HEK293 (cell line): ENCODE measurements at regions not wholly inside any gene's neighbourhood (a gene's known extent, or its start where the extent isn't known, plus 50 kb on each side); places are given as distances from the start of the nearest gene placed in this dataset.
A peak's percentile ranks its signal among the peaks of the same experiment; 100 is the strongest.

Experiments
- CTCF ChIA-PET: fragments of 350-600 bp; formaldehyde crosslinking; extraction: SDS; loops from one replicate; lab custom pipeline; 2021; ENCODE audit warnings: antibody characterized with exemption; lab: Yijun Ruan, JAX
- POLR2A ChIA-PET: fragments of 300-600 bp; formaldehyde crosslinking; extraction: SDS; loops from one replicate; lab custom pipeline; 2020; ENCODE audit warnings: antibody characterized with exemption, inconsistent platforms; lab: Yijun Ruan, JAX
- H3K27ac ChIP-seq: fragments of 200-500 bp; sonication (Bioruptor generic); 2 replicates; pipeline ENCODE4 v1.5.1; 2014; ENCODE audit warnings: low read depth, low read length, control low read depth, inconsistent platforms; ENCODE audit errors: extremely low read depth
- H3K36me3 ChIP-seq, 2 experiments: fragments of 200-500 bp in 1 of 2; sonication (Bioruptor generic) in 1 of 2; 1 replicate in 1 of 2; 2 replicates in 1 of 2; pipeline ENCODE4 v1.5.1; 2014 to 2017; ENCODE audit warnings: inconsistent platforms in 2 of 2, low read length in 2 of 2; ENCODE audit not compliant: control insufficient read depth in 2 of 2, insufficient read depth in 1 of 2
- H3K4me1 ChIP-seq: fragments of 200-500 bp; sonication (Bioruptor generic); 2 replicates; pipeline ENCODE4 v1.5.1; 2014; ENCODE audit warnings: mild to moderate bottlenecking, low read length, inconsistent platforms; ENCODE audit not compliant: control insufficient read depth, insufficient read depth
- H3K4me3 ChIP-seq: 2 replicates; pipeline ENCODE4 v1.5.1; 2011; ENCODE audit warnings: low read depth, mild to moderate bottlenecking, control low read depth, low read length, moderate library complexity
- H3K9me3 ChIP-seq: fragments of 200-500 bp; sonication (Bioruptor generic); 2 replicates; pipeline ENCODE4 v1.5.1; 2014; ENCODE audit warnings: low read depth, low read length, inconsistent platforms; ENCODE audit not compliant: control insufficient read depth, insufficient read depth
- HIC1 ChIP-seq: fragments of 450-650 bp; formaldehyde crosslinking; IDR thresholded peaks from 2 replicates; pipeline ENCODE4 v1.5.1; 2016; ENCODE audit warnings: missing biosample characterization, missing genetic modification characterization
- KLF10 ChIP-seq: fragments of 450-650 bp; IDR thresholded peaks from 2 replicates; pipeline ENCODE4 v1.5.1; 2018; ENCODE audit warnings: missing biosample characterization, mild to moderate bottlenecking, missing genetic modification characterization
- PRDM1 ChIP-seq: fragments of 450-650 bp; formaldehyde crosslinking; IDR thresholded peaks from 2 replicates; pipeline ENCODE4; 2016; ENCODE audit warnings: missing biosample characterization, missing genetic modification characterization
- TCF7L2 ChIP-seq: IDR thresholded peaks from 2 replicates; pipeline ENCODE4 v1.6.1; 2011; ENCODE audit warnings: low read depth, mild to moderate bottlenecking, inconsistent platforms, low read length, moderate library complexity, borderline replicate concordance
- ZFP41 ChIP-seq: fragments of 450-650 bp; formaldehyde crosslinking; IDR thresholded peaks from 2 replicates; pipeline ENCODE4 v1.5.1; 2016; ENCODE audit warnings: missing biosample characterization, missing genetic modification characterization, borderline replicate concordance
- ZNF133 ChIP-seq: fragments of 450-650 bp; formaldehyde crosslinking; IDR thresholded peaks from 2 replicates; pipeline ENCODE4 v1.5.1; 2016; ENCODE audit warnings: missing biosample characterization, missing genetic modification characterization
- ZNF24 ChIP-seq: fragments of 450-650 bp; formaldehyde crosslinking; IDR thresholded peaks from 2 replicates; pipeline ENCODE4 v1.5.1; 2016; ENCODE audit warnings: missing biosample characterization, missing genetic modification characterization
- ZNF266 ChIP-seq: fragments of 450-650 bp; formaldehyde crosslinking; IDR thresholded peaks from 2 replicates; pipeline ENCODE4 v1.5.1; 2016; ENCODE audit warnings: missing biosample characterization, missing genetic modification characterization, low read depth
- ZNF362 ChIP-seq: fragments of 450-650 bp; formaldehyde crosslinking; IDR thresholded peaks from 2 replicates; pipeline ENCODE4 v1.5.1; 2016; ENCODE audit warnings: missing biosample characterization, missing genetic modification characterization
- ZNF426 ChIP-seq: fragments of 450-650 bp; formaldehyde crosslinking; IDR thresholded peaks from 2 replicates; pipeline ENCODE4 v1.5.1; 2017; ENCODE audit warnings: missing biosample characterization, missing genetic modification characterization, mild to moderate bottlenecking, inconsistent platforms, moderate library complexity
- ZNF510 ChIP-seq: fragments of 450-650 bp; formaldehyde crosslinking; IDR thresholded peaks from 2 replicates; pipeline ENCODE4 v1.5.1; 2018; ENCODE audit warnings: mild to moderate bottlenecking, missing genetic modification characterization, missing biosample characterization; ENCODE audit not compliant: insufficient replicate concordance
- ZNF529 ChIP-seq: fragments of 450-650 bp; formaldehyde crosslinking; IDR thresholded peaks from 2 replicates; pipeline ENCODE4 v1.5.1; 2017; ENCODE audit warnings: missing genetic modification characterization, missing biosample characterization; ENCODE audit not compliant: insufficient replicate concordance
- ZNF530 ChIP-seq: fragments of 450-650 bp; formaldehyde crosslinking; IDR thresholded peaks from 2 replicates; pipeline ENCODE4 v1.5.1; 2016; ENCODE audit warnings: low read depth, missing biosample characterization, missing genetic modification characterization
- ZNF585B ChIP-seq: fragments of 450-650 bp; formaldehyde crosslinking; IDR thresholded peaks from 2 replicates; pipeline ENCODE4 v1.5.1; 2016; ENCODE audit warnings: missing biosample characterization, missing genetic modification characterization
- ZNF596 ChIP-seq: fragments of 450-650 bp; IDR thresholded peaks from 2 replicates; pipeline ENCODE4 v1.5.0; 2018; ENCODE audit warnings: missing biosample characterization, mild to moderate bottlenecking, missing genetic modification characterization, moderate library complexity
- ZNF660 ChIP-seq: fragments of 450-650 bp; IDR thresholded peaks from 2 replicates; pipeline ENCODE4 v1.5.1; 2018; ENCODE audit warnings: missing biosample characterization, mild to moderate bottlenecking, missing genetic modification characterization
- ZNF747 ChIP-seq: fragments of 450-650 bp; formaldehyde crosslinking; IDR thresholded peaks from 2 replicates; pipeline ENCODE4 v1.5.1; 2016; ENCODE audit warnings: missing biosample characterization, missing genetic modification characterization
- ZNF785 ChIP-seq: fragments of 450-650 bp; formaldehyde crosslinking; IDR thresholded peaks from 2 replicates; pipeline ENCODE4 v1.5.1; 2016; ENCODE audit warnings: missing biosample characterization, missing genetic modification characterization
- TF ChIP-seq, protein P1 (sequence below): fragments of 450-650 bp; formaldehyde crosslinking; IDR thresholded peaks from 2 replicates; pipeline ENCODE4 v1.5.1; 2016; ENCODE audit warnings: missing biosample characterization, missing genetic modification characterization
- TF ChIP-seq, protein P2 (sequence below): fragments of 450-650 bp; formaldehyde crosslinking; IDR thresholded peaks from 2 replicates; pipeline ENCODE4 v1.5.1; 2016; ENCODE audit warnings: missing biosample characterization, missing genetic modification characterization
- TF ChIP-seq, protein P3 (sequence below): fragments of 450-650 bp; formaldehyde crosslinking; IDR thresholded peaks from 2 replicates; pipeline ENCODE4 v1.5.1; 2016; ENCODE audit warnings: missing biosample characterization, missing genetic modification characterization

DNA sequence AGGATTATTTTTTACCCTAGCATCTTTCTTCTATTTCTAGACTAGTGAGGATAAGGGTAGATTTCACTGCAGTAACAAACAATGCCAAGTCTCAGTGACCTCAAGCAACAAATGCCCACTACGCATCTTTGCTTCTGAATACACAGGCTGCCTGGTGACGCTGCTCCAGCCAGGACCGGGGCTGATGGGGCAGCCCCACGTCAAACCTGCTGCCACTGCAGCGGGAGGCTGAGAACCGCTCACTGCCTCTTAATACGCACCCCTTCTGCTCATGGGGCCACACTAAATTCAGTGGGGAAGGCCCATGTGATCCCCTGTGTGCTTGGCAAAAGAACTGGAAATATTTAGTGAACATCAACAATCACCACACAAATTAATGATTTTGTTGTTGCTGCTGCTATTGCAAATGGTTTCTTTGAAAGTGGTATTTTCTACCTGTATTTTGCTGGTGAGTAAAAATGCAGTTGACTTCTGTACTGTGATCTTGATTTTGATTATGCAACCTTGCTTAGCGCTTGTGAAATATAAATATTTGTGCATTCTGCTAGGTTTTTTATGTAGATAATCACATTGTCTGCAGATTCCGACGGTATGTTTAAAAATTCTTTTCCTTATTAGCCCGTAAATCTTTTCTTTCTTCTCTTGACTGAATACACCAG is 139.5 kb upstream of the SPACA7 start:
- no peaks in the 10 kb centered on the region for H3K4me1 ChIP-seq
- no peaks in the 10 kb centered on the region for H3K9me3 ChIP-seq
- POLR2A ChIA-PET = no interaction called here
- TF ChIP-seq ZNF362 (tag by site-specific recombination) = no peak
- no peak for TF ChIP-seq ZNF266
- TF ChIP-seq, protein P1, sequence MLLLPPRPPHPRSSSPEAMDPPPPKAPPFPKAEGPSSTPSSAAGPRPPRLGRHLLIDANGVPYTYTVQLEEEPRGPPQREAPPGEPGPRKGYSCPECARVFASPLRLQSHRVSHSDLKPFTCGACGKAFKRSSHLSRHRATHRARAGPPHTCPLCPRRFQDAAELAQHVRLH (tag by site-specific recombination) = no peak
- TF ChIP-seq ZNF530 (tag by site-specific recombination) = no peak
- no peak for TF ChIP-seq ZNF785 (tag by site-specific recombination)
- no peak for TF ChIP-seq ZNF747
- TF ChIP-seq ZNF660 (tag by site-specific recombination) = no peak
- no peak for TF ChIP-seq ZFP41 (tag by site-specific recombination)
- no peak for TF ChIP-seq TCF7L2
- no peak for TF ChIP-seq ZNF24 (tag by site-specific recombination)
- TF ChIP-seq ZNF426 (tag by site-specific recombination) = no peak
- TF ChIP-seq ZNF510 = no peak
- TF ChIP-seq, protein P2, sequence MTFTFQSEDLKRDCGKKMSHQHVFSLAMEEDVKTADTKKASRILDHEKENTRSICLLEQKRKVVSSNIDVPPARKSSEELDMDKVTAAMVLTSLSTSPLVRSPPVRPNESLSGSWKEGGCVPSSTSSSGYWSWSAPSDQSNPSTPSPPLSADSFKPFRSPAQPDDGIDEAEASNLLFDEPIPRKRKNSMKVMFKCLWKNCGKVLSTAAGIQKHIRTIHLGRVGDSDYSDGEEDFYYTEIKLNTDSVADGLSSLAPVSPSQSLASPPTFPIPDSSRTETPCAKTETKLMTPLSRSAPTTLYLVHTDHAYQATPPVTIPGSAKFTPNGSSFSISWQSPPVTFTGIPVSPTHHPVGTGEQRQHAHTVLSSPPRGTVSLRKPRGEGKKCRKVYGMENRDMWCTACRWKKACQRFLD (tag by site-specific recombination) = no peak
- TF ChIP-seq, protein P3, sequence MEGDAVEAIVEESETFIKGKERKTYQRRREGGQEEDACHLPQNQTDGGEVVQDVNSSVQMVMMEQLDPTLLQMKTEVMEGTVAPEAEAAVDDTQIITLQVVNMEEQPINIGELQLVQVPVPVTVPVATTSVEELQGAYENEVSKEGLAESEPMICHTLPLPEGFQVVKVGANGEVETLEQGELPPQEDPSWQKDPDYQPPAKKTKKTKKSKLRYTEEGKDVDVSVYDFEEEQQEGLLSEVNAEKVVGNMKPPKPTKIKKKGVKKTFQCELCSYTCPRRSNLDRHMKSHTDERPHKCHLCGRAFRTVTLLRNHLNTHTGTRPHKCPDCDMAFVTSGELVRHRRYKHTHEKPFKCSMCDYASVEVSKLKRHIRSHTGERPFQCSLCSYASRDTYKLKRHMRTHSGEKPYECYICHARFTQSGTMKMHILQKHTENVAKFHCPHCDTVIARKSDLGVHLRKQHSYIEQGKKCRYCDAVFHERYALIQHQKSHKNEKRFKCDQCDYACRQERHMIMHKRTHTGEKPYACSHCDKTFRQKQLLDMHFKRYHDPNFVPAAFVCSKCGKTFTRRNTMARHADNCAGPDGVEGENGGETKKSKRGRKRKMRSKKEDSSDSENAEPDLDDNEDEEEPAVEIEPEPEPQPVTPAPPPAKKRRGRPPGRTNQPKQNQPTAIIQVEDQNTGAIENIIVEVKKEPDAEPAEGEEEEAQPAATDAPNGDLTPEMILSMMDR (tag by site-specific recombination) = no peak
- TF ChIP-seq HIC1 = no peak
- TF ChIP-seq ZNF585B (tag by site-specific recombination) = no peak
- no peak for TF ChIP-seq ZNF133
- TF ChIP-seq KLF10 (tag by site-specific recombination) = no peak
- no peak for TF ChIP-seq ZNF596 (tag by site-specific recombination)
- CTCF ChIA-PET = no interaction called here
- H3K4me3 ChIP-seq = no peak overlapping the region
- H3K36me3 ChIP-seq = no peaks in the 10 kb centered on the region
- H3K27ac ChIP-seq = no peak overlapping the region

DNA sequence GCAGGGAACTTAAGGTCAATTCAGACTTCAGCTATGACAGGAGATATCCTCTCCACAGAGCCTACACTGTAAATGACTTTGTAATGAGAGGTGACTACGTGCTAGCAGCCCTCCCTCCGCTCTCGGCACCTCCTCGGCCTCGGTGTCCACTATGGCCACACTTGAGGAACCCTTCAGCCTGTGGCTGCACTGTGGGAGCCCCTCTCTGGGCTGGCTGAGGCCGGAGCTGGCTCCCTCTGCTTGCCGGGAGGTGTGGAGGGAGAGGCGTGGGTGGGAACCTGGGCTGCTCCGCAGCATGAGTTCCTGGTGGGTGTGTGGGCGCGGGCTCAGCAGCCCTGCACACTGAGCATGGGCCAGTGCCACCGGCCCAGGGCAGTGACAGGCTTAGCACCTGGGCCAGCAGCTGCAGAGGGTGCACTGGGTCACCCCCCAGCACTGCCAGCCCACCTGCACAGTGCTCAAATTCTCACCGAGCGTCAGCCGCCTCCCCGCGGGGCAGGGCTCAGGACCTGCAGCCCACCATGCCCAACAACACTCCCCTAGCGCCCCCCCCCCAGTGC is 137.6 kb upstream of the SPACA7 start:
- H3K4me3 ChIP-seq = no peak overlapping the region
- H3K27ac ChIP-seq = no peak overlapping the region
- ChIA-PET POLR2A (no interaction called here), CTCF (no interaction called here)
- H3K4me1 ChIP-seq = no peaks in the 10 kb centered on the region
- no peaks in the 10 kb centered on the region for H3K36me3 ChIP-seq
- H3K9me3 ChIP-seq = no peaks in the 10 kb centered on the region
- TF ChIP-seq PRDM1 (tag by site-specific recombination) = no peak
- TF ChIP-seq ZNF529 (tag by site-specific recombination) = peak; percentile 34
